ENCODE measurements at regions not wholly inside any gene's neighbourhood (a gene's known extent, or its start where the extent isn't known, plus 50 kb on each side); places are given as distances from the start of the nearest gene placed in this dataset.
"Not testable (repeated sequence)": the region's sequence is repeated elsewhere in the genome, so short reads cannot be mapped to it uniquely, and the experiment has no call there.

- DNase-seq (ENCODE audit: low spot score in 2 of 2); H3K27me3 ChIP-seq; H3K4me1 ChIP-seq; intact Hi-C loops (cut with DNase I); H3K4me3 ChIP-seq; H3K27ac ChIP-seq; H3K9me3 ChIP-seq; H3K36me3 ChIP-seq: not testable (repeated sequence)
Measured at GRCh38 chr2:201946746-201947145, 86.9 kb upstream of the FZD7 start.

GRCh38 chr2:201947287-201947686 lies 86.4 kb upstream of the FZD7 start:
- Histone ChIP-seq H3K36me3 (no peaks in the 10 kb centered on the region), H3K9me3 (no peaks in the 10 kb centered on the region), H3K27me3 (no peaks in the 10 kb centered on the region), H3K27ac (no peak overlapping the region), H3K4me3 (no peak overlapping the region), H3K4me1 (no peaks in the 10 kb centered on the region)
- no peak for DNase-seq (ENCODE audit: low spot score in 2 of 2)
- intact Hi-C loops (cut with DNase I): no loop called here
- no peak for TF ChIP-seq CTCF (IDR thresholded peaks at IDR 0.05)

GRCh38 chr2:201949181-201949926 lies 84.3 kb upstream of the FZD7 start:
- no peak for DNase-seq (ENCODE audit: low spot score in 2 of 2)
- H3K27me3 ChIP-seq: no peaks in the 10 kb centered on the region
- H3K4me1 ChIP-seq: no peaks in the 10 kb centered on the region
- no peaks in the 10 kb centered on the region for H3K36me3 ChIP-seq
- H3K4me3 ChIP-seq: no peak overlapping the region
- H3K27ac ChIP-seq: no peak overlapping the region
- TF ChIP-seq CTCF (IDR thresholded peaks at IDR 0.05): no peak
- no peaks in the 10 kb centered on the region for H3K9me3 ChIP-seq
- intact Hi-C loops (cut with DNase I): no loop called here

- no peaks in the 10 kb centered on the region for H3K9me3 ChIP-seq
- no peak for TF ChIP-seq CTCF (IDR thresholded peaks at IDR 0.05)
- H3K4me3 ChIP-seq: no peak overlapping the region
- no peaks in the 10 kb centered on the region for H3K27me3 ChIP-seq
- no peak overlapping the region for H3K27ac ChIP-seq
- no peaks in the 10 kb centered on the region for H3K36me3 ChIP-seq
- intact Hi-C loops (cut with DNase I): no loop called here
- no peak for DNase-seq (ENCODE audit: low spot score in 2 of 2)
- no peaks in the 10 kb centered on the region for H3K4me1 ChIP-seq
Measured at GRCh38 chr2:201949927-201950246, 83.8 kb upstream of the FZD7 start.

- DNase-seq (ENCODE audit: low spot score in 2 of 2): no peak
- Histone ChIP-seq H3K4me1 (no peaks in the 10 kb centered on the region), H3K36me3 (no peaks in the 10 kb centered on the region), H3K4me3 (no peak overlapping the region), H3K27ac (no peak overlapping the region), H3K27me3 (no peaks in the 10 kb centered on the region), H3K9me3 (no peaks in the 10 kb centered on the region)
- intact Hi-C loops (cut with DNase I): no loop called here
- no peak for TF ChIP-seq CTCF (IDR thresholded peaks at IDR 0.05)
Measured at GRCh38 chr2:201950606-201951005, 83.0 kb upstream of the FZD7 start.

- Histone ChIP-seq H3K4me1 (no peaks in the 10 kb centered on the region), H3K36me3 (no peaks in the 10 kb centered on the region), H3K4me3 (no peak overlapping the region), H3K27me3 (no peaks in the 10 kb centered on the region), H3K9me3 (no peaks in the 10 kb centered on the region), H3K27ac (no peak overlapping the region)
- no peak for DNase-seq (ENCODE audit: low spot score in 2 of 2)
- no peak for TF ChIP-seq CTCF (IDR thresholded peaks at IDR 0.05)
- intact Hi-C loops (cut with DNase I): no loop called here
Measured at GRCh38 chr2:201952187-201952586, 81.5 kb upstream of the FZD7 start.

All from ascending aorta (tissue), 2 donors.